ENCODE measurements at regions not wholly inside any gene's neighbourhood (a gene's known extent, or its start where the extent isn't known, plus 50 kb on each side); places are given as distances from the start of the nearest gene placed in this dataset.

DNA sequence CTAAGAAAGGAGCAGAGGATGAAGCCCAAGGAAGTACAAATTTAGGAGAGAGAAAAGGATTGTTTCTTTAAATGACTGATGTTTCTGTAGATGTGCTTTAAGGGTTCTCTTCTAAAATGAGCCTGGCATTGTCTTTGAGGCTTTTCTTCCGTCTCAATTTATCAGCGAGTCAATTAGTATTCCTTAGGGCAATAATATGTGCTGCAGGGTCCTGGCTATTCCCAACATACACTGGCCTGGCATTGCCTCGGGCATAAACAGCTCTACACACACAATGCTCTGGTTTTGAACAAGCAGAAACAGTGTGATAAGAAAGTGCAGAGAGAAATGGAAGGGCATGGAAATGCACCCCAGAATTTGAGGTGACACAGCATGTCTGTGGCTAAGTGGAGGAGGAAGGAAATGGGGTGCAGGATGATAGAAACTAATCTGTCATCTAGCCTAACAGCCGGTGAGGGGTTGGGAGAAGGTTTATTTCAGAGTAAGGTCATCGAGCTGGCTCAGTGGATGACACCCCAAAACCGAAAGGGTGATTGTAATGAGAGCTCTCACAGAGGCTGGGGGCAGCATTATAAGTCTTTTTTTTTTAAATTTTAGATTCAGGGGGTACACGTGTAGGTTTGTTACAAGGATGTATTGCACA is 67.5 kb upstream of the ARHGAP21 start:
- TF ChIP-seq, protein P1, sequence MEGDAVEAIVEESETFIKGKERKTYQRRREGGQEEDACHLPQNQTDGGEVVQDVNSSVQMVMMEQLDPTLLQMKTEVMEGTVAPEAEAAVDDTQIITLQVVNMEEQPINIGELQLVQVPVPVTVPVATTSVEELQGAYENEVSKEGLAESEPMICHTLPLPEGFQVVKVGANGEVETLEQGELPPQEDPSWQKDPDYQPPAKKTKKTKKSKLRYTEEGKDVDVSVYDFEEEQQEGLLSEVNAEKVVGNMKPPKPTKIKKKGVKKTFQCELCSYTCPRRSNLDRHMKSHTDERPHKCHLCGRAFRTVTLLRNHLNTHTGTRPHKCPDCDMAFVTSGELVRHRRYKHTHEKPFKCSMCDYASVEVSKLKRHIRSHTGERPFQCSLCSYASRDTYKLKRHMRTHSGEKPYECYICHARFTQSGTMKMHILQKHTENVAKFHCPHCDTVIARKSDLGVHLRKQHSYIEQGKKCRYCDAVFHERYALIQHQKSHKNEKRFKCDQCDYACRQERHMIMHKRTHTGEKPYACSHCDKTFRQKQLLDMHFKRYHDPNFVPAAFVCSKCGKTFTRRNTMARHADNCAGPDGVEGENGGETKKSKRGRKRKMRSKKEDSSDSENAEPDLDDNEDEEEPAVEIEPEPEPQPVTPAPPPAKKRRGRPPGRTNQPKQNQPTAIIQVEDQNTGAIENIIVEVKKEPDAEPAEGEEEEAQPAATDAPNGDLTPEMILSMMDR (IDR thresholded peaks at IDR 0.05), result no peak
- TF ChIP-seq, protein P2, sequence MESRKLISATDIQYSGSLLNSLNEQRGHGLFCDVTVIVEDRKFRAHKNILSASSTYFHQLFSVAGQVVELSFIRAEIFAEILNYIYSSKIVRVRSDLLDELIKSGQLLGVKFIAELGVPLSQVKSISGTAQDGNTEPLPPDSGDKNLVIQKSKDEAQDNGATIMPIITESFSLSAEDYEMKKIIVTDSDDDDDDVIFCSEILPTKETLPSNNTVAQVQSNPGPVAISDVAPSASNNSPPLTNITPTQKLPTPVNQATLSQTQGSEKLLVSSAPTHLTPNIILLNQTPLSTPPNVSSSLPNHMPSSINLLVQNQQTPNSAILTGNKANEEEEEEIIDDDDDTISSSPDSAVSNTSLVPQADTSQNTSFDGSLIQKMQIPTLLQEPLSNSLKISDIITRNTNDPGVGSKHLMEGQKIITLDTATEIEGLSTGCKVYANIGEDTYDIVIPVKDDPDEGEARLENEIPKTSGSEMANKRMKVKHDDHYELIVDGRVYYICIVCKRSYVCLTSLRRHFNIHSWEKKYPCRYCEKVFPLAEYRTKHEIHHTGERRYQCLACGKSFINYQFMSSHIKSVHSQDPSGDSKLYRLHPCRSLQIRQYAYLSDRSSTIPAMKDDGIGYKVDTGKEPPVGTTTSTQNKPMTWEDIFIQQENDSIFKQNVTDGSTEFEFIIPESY (IDR thresholded peaks at IDR 0.05; ENCODE audit: borderline replicate concordance, low read depth), result no peak
- TF ChIP-seq TAF1 (IDR thresholded peaks at IDR 0.05; ENCODE audit: borderline replicate concordance, low read depth, low read length) (no peak), JUND (IDR thresholded peaks at IDR 0.05) (no peak), FOXJ3 (CRISPR knock-in tag; IDR thresholded peaks at IDR 0.05) (no peak), ELF1 (IDR thresholded peaks at IDR 0.05) (no peak), TCF12 (IDR thresholded peaks at IDR 0.05) (no peak), RXRA (IDR thresholded peaks at IDR 0.05; ENCODE audit: borderline replicate concordance, low read depth) (no peak), EZH2phosphoT487 (IDR thresholded peaks at IDR 0.05; ENCODE audit: borderline replicate concordance, low read depth) (no peak), SMC3 (IDR thresholded peaks at IDR 0.05; ENCODE audit: low read depth, low read length) (no peak), YY1 (IDR thresholded peaks at IDR 0.05; ENCODE audit: low read depth) (no peak)
- TF ChIP-seq, protein P3, sequence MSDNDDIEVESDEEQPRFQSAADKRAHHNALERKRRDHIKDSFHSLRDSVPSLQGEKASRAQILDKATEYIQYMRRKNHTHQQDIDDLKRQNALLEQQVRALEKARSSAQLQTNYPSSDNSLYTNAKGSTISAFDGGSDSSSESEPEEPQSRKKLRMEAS (IDR thresholded peaks at IDR 0.05; ENCODE audit: low read depth), result no peak
- TF ChIP-seq, protein P4, sequence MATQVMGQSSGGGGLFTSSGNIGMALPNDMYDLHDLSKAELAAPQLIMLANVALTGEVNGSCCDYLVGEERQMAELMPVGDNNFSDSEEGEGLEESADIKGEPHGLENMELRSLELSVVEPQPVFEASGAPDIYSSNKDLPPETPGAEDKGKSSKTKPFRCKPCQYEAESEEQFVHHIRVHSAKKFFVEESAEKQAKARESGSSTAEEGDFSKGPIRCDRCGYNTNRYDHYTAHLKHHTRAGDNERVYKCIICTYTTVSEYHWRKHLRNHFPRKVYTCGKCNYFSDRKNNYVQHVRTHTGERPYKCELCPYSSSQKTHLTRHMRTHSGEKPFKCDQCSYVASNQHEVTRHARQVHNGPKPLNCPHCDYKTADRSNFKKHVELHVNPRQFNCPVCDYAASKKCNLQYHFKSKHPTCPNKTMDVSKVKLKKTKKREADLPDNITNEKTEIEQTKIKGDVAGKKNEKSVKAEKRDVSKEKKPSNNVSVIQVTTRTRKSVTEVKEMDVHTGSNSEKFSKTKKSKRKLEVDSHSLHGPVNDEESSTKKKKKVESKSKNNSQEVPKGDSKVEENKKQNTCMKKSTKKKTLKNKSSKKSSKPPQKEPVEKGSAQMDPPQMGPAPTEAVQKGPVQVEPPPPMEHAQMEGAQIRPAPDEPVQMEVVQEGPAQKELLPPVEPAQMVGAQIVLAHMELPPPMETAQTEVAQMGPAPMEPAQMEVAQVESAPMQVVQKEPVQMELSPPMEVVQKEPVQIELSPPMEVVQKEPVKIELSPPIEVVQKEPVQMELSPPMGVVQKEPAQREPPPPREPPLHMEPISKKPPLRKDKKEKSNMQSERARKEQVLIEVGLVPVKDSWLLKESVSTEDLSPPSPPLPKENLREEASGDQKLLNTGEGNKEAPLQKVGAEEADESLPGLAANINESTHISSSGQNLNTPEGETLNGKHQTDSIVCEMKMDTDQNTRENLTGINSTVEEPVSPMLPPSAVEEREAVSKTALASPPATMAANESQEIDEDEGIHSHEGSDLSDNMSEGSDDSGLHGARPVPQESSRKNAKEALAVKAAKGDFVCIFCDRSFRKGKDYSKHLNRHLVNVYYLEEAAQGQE (IDR thresholded peaks at IDR 0.05; ENCODE audit: low read depth, low read length), result no peak
- TF ChIP-seq, protein P5, sequence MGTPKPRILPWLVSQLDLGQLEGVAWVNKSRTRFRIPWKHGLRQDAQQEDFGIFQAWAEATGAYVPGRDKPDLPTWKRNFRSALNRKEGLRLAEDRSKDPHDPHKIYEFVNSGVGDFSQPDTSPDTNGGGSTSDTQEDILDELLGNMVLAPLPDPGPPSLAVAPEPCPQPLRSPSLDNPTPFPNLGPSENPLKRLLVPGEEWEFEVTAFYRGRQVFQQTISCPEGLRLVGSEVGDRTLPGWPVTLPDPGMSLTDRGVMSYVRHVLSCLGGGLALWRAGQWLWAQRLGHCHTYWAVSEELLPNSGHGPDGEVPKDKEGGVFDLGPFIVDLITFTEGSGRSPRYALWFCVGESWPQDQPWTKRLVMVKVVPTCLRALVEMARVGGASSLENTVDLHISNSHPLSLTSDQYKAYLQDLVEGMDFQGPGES (IDR thresholded peaks at IDR 0.05; ENCODE audit: low read depth, low read length), result no peak
